Esophagus squamous epithelium (tissue), 4 donors: ENCODE measurements at regions not wholly inside any gene's neighbourhood (a gene's known extent, or its start where the extent isn't known, plus 50 kb on each side); places are given as distances from the start of the nearest gene placed in this dataset.

Source experiments
- POLR2A ChIP-seq, 4 donors: fragments of 450-650 bp; IDR thresholded peaks; one replicate each; pipeline ENCODE4 v1.6.1; 2017; ENCODE audit warnings: antibody characterized with exemption in 4 of 4, mild to moderate bottlenecking in 4 of 4, moderate library complexity in 3 of 4
- TF ChIP-seq, protein P1 (sequence below), 6 experiments: fragments of 450-650 bp in 4 of 6; fragments of 200-600 bp in 2 of 6; sonication (generic) in 2 of 6; IDR thresholded peaks; one replicate each; pipeline ENCODE4 v1.5.1; 2016 to 2019; ENCODE audit warnings: antibody characterized with exemption in 6 of 6, mild to moderate bottlenecking in 4 of 6, moderate library complexity in 4 of 6

DNA sequence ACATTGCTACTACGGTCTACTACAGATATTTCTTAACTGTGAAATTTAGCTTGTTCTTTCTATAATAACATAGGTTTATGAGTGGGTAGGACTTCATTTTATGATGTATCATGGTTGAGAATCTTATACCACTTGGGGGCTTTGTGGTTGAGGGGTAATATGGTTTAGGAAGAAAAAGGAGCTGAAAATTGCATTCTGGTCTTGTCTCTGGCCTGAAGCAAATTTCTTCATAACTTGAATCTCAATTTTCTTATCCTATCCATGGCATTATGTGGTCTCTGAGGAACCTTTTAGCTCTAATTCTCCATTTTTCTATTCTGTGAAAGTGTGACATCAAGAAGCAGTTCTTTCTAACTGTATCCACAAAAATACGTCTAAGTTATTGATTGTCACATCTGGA lies 341.0 kb downstream of the SOX2 start:
- TF ChIP-seq, protein P1, sequence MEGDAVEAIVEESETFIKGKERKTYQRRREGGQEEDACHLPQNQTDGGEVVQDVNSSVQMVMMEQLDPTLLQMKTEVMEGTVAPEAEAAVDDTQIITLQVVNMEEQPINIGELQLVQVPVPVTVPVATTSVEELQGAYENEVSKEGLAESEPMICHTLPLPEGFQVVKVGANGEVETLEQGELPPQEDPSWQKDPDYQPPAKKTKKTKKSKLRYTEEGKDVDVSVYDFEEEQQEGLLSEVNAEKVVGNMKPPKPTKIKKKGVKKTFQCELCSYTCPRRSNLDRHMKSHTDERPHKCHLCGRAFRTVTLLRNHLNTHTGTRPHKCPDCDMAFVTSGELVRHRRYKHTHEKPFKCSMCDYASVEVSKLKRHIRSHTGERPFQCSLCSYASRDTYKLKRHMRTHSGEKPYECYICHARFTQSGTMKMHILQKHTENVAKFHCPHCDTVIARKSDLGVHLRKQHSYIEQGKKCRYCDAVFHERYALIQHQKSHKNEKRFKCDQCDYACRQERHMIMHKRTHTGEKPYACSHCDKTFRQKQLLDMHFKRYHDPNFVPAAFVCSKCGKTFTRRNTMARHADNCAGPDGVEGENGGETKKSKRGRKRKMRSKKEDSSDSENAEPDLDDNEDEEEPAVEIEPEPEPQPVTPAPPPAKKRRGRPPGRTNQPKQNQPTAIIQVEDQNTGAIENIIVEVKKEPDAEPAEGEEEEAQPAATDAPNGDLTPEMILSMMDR (IDR thresholded peaks at IDR 0.05): no peak
- no peak for TF ChIP-seq POLR2A (IDR thresholded peaks at IDR 0.05)
